ENCODE measurements at regions not wholly inside any gene's neighbourhood (a gene's known extent, or its start where the extent isn't known, plus 50 kb on each side); places are given as distances from the start of the nearest gene placed in this dataset.

DNA sequence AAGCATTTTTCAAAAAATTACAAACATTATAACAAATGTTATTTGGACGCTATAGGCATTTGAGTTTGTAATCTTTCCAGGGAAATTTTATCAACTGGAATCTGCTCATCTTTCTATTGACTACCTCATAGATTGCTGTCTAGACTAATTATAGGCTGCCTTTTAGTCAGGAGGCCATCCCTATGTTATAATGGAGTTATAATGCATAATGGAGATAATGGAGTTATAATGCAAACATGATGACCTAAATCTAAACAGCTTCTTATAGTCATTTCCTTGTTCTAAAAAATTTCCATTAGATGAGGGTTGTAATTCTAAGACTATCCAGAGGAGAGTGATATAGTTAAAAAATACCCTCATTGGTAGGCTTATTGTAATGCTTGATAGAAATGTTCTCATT lies 226.4 kb downstream of the SI start:
- TF ChIP-seq, protein P1, sequence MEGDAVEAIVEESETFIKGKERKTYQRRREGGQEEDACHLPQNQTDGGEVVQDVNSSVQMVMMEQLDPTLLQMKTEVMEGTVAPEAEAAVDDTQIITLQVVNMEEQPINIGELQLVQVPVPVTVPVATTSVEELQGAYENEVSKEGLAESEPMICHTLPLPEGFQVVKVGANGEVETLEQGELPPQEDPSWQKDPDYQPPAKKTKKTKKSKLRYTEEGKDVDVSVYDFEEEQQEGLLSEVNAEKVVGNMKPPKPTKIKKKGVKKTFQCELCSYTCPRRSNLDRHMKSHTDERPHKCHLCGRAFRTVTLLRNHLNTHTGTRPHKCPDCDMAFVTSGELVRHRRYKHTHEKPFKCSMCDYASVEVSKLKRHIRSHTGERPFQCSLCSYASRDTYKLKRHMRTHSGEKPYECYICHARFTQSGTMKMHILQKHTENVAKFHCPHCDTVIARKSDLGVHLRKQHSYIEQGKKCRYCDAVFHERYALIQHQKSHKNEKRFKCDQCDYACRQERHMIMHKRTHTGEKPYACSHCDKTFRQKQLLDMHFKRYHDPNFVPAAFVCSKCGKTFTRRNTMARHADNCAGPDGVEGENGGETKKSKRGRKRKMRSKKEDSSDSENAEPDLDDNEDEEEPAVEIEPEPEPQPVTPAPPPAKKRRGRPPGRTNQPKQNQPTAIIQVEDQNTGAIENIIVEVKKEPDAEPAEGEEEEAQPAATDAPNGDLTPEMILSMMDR (IDR thresholded peaks at IDR 0.05) = no peak
- no peak for TF ChIP-seq POLR2A (IDR thresholded peaks at IDR 0.05)
